B cell (primary cell): ENCODE measurements at regions not wholly inside any gene's neighbourhood (a gene's known extent, or its start where the extent isn't known, plus 50 kb on each side); places are given as distances from the start of the nearest gene placed in this dataset.

Source experiments
- ATAC-seq: fragments of 200-7000 bp; cut with Tn5 transposase; one replicate; pipeline ENCODE4 v1.10.0; 2021; ENCODE audit warnings: low read depth, mild to moderate bottlenecking, moderate number of reproducible peaks, moderate library complexity
- CTCF ChIA-PET: fragments of 350-600 bp; sonication (Branson Sonifier 250); formaldehyde crosslinking; loops from one replicate; lab custom pipeline; 2021; ENCODE audit warnings: antibody characterized with exemption, inconsistent platforms; lab: Charles Lee
- POLR2A ChIA-PET: fragments of 350-600 bp; sonication (Branson Sonifier 250); formaldehyde crosslinking; loops from one replicate; lab custom pipeline; 2021; ENCODE audit warnings: antibody characterized with exemption; lab: Charles Lee
- DNase-seq: peaks from one replicate; pipeline ENCODE4 v3.0.0; 2013
- H2AFZ ChIP-seq: 2 replicates; pipeline ENCODE4 v1.6.1; 2012; ENCODE audit warnings: mild to moderate bottlenecking, low read depth, low read length; ENCODE audit not compliant: insufficient read depth, poor library complexity, severe bottlenecking
- H3K27ac ChIP-seq, 2 donors: 1 replicate in 1 of 2; 2 replicates in 1 of 2; pipeline ENCODE4 v1.5.1; 2012 to 2013; ENCODE audit warnings: low read length in 2 of 2, mild to moderate bottlenecking in 2 of 2, moderate library complexity in 1 of 2
- H3K27me3 ChIP-seq, 4 experiments: fragments of 200-600 bp in 1 of 4; sonication (generic) in 1 of 4; replicated peaks in 1 of 4; 1 replicate in 2 of 4; 2 replicates in 2 of 4; pipeline versions ENCODE4 v1.6.1 to v1.7.0; 2013 to 2016; ENCODE audit warnings: low read length in 3 of 4, mild to moderate bottlenecking in 2 of 4, mixed read lengths in 1 of 4, moderate library complexity in 1 of 4; ENCODE audit not compliant: insufficient read depth in 4 of 4, control insufficient read depth in 3 of 4; ENCODE audit errors: control extremely low read depth in 1 of 4
- H3K36me3 ChIP-seq, 2 experiments: replicated peaks in 1 of 2; 1 replicate in 1 of 2; 2 replicates in 1 of 2; pipeline versions ENCODE4 v1.6.1 to v1.7.1; 2013; ENCODE audit warnings: low read length in 1 of 2; ENCODE audit not compliant: insufficient read depth in 2 of 2, control insufficient read depth in 1 of 2; ENCODE audit errors: control extremely low read depth in 1 of 2, extremely low read depth in 1 of 2
- H3K4me1 ChIP-seq, 2 donors: fragments of 200-600 bp in 1 of 2; sonication (generic) in 1 of 2; 1 replicate in 1 of 2; 2 replicates in 1 of 2; pipeline versions ENCODE4 v1.5.1 to v1.6.1; 2013 to 2017; ENCODE audit warnings: low read length in 2 of 2; ENCODE audit not compliant: control insufficient read depth in 2 of 2, insufficient read depth in 2 of 2
- H3K4me2 ChIP-seq: replicated peaks from 2 replicates; pipeline ENCODE3; 2012; ENCODE audit warnings: mild to moderate bottlenecking, low read depth, low read length; ENCODE audit not compliant: poor library complexity, severe bottlenecking
- H3K4me3 ChIP-seq, 5 experiments: fragments of 200-600 bp in 1 of 5; sonication (generic) in 1 of 5; 1 replicate in 3 of 5; 2 replicates in 2 of 5; pipeline versions ENCODE4 v1.5.1 to v1.7.0; 2011 to 2016; ENCODE audit warnings: low read length in 4 of 5, mild to moderate bottlenecking in 4 of 5, low read depth in 2 of 5, control low read depth in 1 of 5, moderate library complexity in 1 of 5; ENCODE audit not compliant: insufficient read depth in 1 of 5; ENCODE audit errors: control extremely low read depth in 1 of 5, extremely low read depth in 1 of 5
- H3K79me2 ChIP-seq: fragments of 200-600 bp; sonication (generic); one replicate; pipeline ENCODE4 v1.6.0; 2016; ENCODE audit warnings: low read length; ENCODE audit not compliant: control insufficient read depth, insufficient read depth
- H3K9ac ChIP-seq: fragments of 200-600 bp; sonication (generic); 2 replicates; pipeline ENCODE4 v1.6.1; 2017; ENCODE audit warnings: mild to moderate bottlenecking, low read length, moderate library complexity
- H3K9me3 ChIP-seq, 3 donors: one replicate each; pipeline versions ENCODE4 v1.6.1 to v1.7.1; 2013; ENCODE audit warnings: low read length in 2 of 3; ENCODE audit not compliant: control insufficient read depth in 2 of 3, insufficient read depth in 1 of 3; ENCODE audit errors: control extremely low read depth in 1 of 3
- H4K20me1 ChIP-seq: 2 replicates; pipeline ENCODE4 v1.6.0; 2012; ENCODE audit warnings: mild to moderate bottlenecking, low read length; ENCODE audit not compliant: insufficient read depth, control insufficient read depth, poor library complexity, severe bottlenecking
- H3K27ac Mint-ChIP-seq: one replicate; pipeline ENCODE4 v1.8.0; 2021; ENCODE audit warnings: mixed read lengths
- H3K27me3 Mint-ChIP-seq: one replicate; pipeline ENCODE4 v1.8.0; 2021; ENCODE audit warnings: mixed read lengths
- H3K4me1 Mint-ChIP-seq: one replicate; pipeline ENCODE4 v1.8.0; 2021; ENCODE audit warnings: mixed read lengths
- H3K4me3 Mint-ChIP-seq: one replicate; pipeline ENCODE4 v1.8.0; 2021; ENCODE audit warnings: mixed read lengths
- H3K9me3 Mint-ChIP-seq: one replicate; pipeline ENCODE4 v1.8.0; 2022; ENCODE audit warnings: mixed read lengths; ENCODE audit not compliant: insufficient read depth
- EZH2 ChIP-seq: IDR thresholded peaks from 2 replicates; pipeline ENCODE4 v1.6.1; 2012; ENCODE audit warnings: borderline replicate concordance, low read depth, mild to moderate bottlenecking, moderate library complexity, low read length; ENCODE audit not compliant: insufficient read depth, poor library complexity, severe bottlenecking
- WGBS: methylation state at CpG from one replicate; pipeline ENCODE4 v1.1.5; 2013; ENCODE audit warnings: missing lambda C conversion rate; ENCODE audit not compliant: insufficient coverage; 5-methylcytosine and 5-hydroxymethylcytosine counted together
- intact Hi-C: fragments of 100-400 bp; cut with micrococcal nuclease; formaldehyde crosslinking; loops from one replicate; pipeline ENCODE4 v1.10.0; 2022
- TF ChIP-seq, protein P1 (sequence below): fragments of 200-600 bp; IDR thresholded peaks from one replicate; pipeline ENCODE4 v1.8.0; 2022; ENCODE audit warnings: antibody characterized with exemption, mild to moderate bottlenecking

GRCh38 chr1:38696371-38696770 is 163.2 kb downstream of the RRAGC start:
- DNase-seq (no peak), ATAC-seq (no peak)
- Mint-ChIP-seq H3K27ac (no peak overlapping the region), H3K4me3 (no peak overlapping the region), H3K4me1 (no peaks in the 10 kb centered on the region), H3K27me3 (peaks cover 49% of the 10 kb centered on the region), H3K9me3 (no peaks in the 10 kb centered on the region)
- no peak overlapping the region for H3K9ac ChIP-seq
- H4K20me1 ChIP-seq, result no peaks in the 10 kb centered on the region
- intact Hi-C loops, result no loop called here
- H3K4me2 ChIP-seq, result no peak overlapping the region
- H3K27ac ChIP-seq, result no peak overlapping the region
- H3K9me3 ChIP-seq, result peaks cover 0 to 10% (median 0%) of the 10 kb centered on the region in 3 donors
- ChIA-PET POLR2A (no interaction called here), CTCF (no interaction called here)
- H3K79me2 ChIP-seq, result no peaks in the 10 kb centered on the region
- H3K27me3 ChIP-seq, result peaks cover 0 to 7% (median 2%) of the 10 kb centered on the region in 4 experiments
- H2AFZ ChIP-seq, result no peak overlapping the region
- H3K4me1 ChIP-seq, result no peaks in the 10 kb centered on the region
- WGBS, result 43% methylated on average over 2 of the region's 2 CpGs
- no peaks in the 10 kb centered on the region for H3K36me3 ChIP-seq
- TF ChIP-seq, protein P1, sequence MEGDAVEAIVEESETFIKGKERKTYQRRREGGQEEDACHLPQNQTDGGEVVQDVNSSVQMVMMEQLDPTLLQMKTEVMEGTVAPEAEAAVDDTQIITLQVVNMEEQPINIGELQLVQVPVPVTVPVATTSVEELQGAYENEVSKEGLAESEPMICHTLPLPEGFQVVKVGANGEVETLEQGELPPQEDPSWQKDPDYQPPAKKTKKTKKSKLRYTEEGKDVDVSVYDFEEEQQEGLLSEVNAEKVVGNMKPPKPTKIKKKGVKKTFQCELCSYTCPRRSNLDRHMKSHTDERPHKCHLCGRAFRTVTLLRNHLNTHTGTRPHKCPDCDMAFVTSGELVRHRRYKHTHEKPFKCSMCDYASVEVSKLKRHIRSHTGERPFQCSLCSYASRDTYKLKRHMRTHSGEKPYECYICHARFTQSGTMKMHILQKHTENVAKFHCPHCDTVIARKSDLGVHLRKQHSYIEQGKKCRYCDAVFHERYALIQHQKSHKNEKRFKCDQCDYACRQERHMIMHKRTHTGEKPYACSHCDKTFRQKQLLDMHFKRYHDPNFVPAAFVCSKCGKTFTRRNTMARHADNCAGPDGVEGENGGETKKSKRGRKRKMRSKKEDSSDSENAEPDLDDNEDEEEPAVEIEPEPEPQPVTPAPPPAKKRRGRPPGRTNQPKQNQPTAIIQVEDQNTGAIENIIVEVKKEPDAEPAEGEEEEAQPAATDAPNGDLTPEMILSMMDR, result no peak
- TF ChIP-seq EZH2, result no peak
- no peak overlapping the region for H3K4me3 ChIP-seq

- no peak overlapping the region for H3K4me2 ChIP-seq
- intact Hi-C loops, result no loop called here
- peaks cover 0 to 3% (median 0%) of the 10 kb centered on the region in 3 donors for H3K9me3 ChIP-seq
- ATAC-seq (no peak), DNase-seq (no peak)
- no peak overlapping the region for H3K4me3 Mint-ChIP-seq
- WGBS, result 40% methylated on average over 1 of the region's 1 CpG
- H3K4me3 ChIP-seq, result no peak overlapping the region
- no peaks in the 10 kb centered on the region for H3K4me1 ChIP-seq
- H3K27ac Mint-ChIP-seq, result no peak overlapping the region
- POLR2A ChIA-PET, result no interaction called here
- CTCF ChIA-PET, result no interaction called here
- H3K9me3 Mint-ChIP-seq, result no peaks in the 10 kb centered on the region
- H3K79me2 ChIP-seq, result no peaks in the 10 kb centered on the region
- H3K36me3 ChIP-seq, result no peaks in the 10 kb centered on the region
- H3K27me3 Mint-ChIP-seq, result peaks cover 46% of the 10 kb centered on the region
- TF ChIP-seq, protein P1, result no peak
- no peak for TF ChIP-seq EZH2
- H2AFZ ChIP-seq, result no peak overlapping the region
- H3K9ac ChIP-seq, result no peak overlapping the region
- no peaks in the 10 kb centered on the region for H4K20me1 ChIP-seq
- no peak overlapping the region for H3K27ac ChIP-seq
- peaks cover 0 to 4% (median 0%) of the 10 kb centered on the region in 4 experiments for H3K27me3 ChIP-seq
- H3K4me1 Mint-ChIP-seq, result no peaks in the 10 kb centered on the region
Measured at GRCh38 chr1:38693759-38694158, 165.8 kb downstream of the RRAGC start.
